ENCODE measurements at regions not wholly inside any gene's neighbourhood (a gene's known extent, or its start where the extent isn't known, plus 50 kb on each side); places are given as distances from the start of the nearest gene placed in this dataset.

GRCh38 chr5:171535162-171535561, 115.7 kb downstream of the FGF18 start:
- no peak for ATAC-seq (ENCODE audit: insufficient number of reproducible peaks, low FRiP score, low read depth)
- Histone ChIP-seq H3K4me3 (no peak overlapping the region), H3K4me1 (ENCODE audit: control insufficient read depth in 1 of 2, low read depth in 2 of 2) (no peaks in the 10 kb centered on the region), H3K36me3 (no peaks in the 10 kb centered on the region), H3K27ac (no peak overlapping the region), H3K9me3 (no peaks in the 10 kb centered on the region), H3K27me3 (replicated peaks; ENCODE audit: insufficient read depth) (no peaks in the 10 kb centered on the region)
- no peak for DNase-seq (ENCODE audit: low spot score)
- no peak for TF ChIP-seq CTCF (IDR thresholded peaks at IDR 0.05)

- no peaks in the 10 kb centered on the region for H3K27me3 ChIP-seq (replicated peaks; ENCODE audit: insufficient read depth)
- no peak overlapping the region for H3K4me3 ChIP-seq
- no peak for TF ChIP-seq CTCF (IDR thresholded peaks at IDR 0.05)
- no peak overlapping the region for H3K27ac ChIP-seq
- DNase-seq (ENCODE audit: low spot score) (no peak), ATAC-seq (ENCODE audit: insufficient number of reproducible peaks, low FRiP score, low read depth) (no peak)
- no peaks in the 10 kb centered on the region for H3K9me3 ChIP-seq
- H3K4me1 ChIP-seq (ENCODE audit: control insufficient read depth in 1 of 2, low read depth in 2 of 2), result no peaks in the 10 kb centered on the region
- H3K36me3 ChIP-seq, result no peaks in the 10 kb centered on the region
Measured at GRCh38 chr5:171537070-171537849, 117.8 kb downstream of the FGF18 start.

- TF ChIP-seq CTCF (IDR thresholded peaks at IDR 0.05), result no peak
- DNase-seq (ENCODE audit: low spot score), result no peak
- ATAC-seq (ENCODE audit: insufficient number of reproducible peaks, low FRiP score, low read depth), result no peak
- no peaks in the 10 kb centered on the region for H3K9me3 ChIP-seq
- no peak overlapping the region for H3K4me3 ChIP-seq
- no peaks in the 10 kb centered on the region for H3K27me3 ChIP-seq (replicated peaks; ENCODE audit: insufficient read depth)
- no peak overlapping the region for H3K27ac ChIP-seq
- no peaks in the 10 kb centered on the region for H3K4me1 ChIP-seq (ENCODE audit: control insufficient read depth in 1 of 2, low read depth in 2 of 2)
- no peaks in the 10 kb centered on the region for H3K36me3 ChIP-seq
Measured at GRCh38 chr5:171537923-171538537, 118.6 kb downstream of the FGF18 start.

GRCh38 chr5:171538681-171539080, 119.2 kb downstream of the FGF18 start:
- no peak overlapping the region for H3K4me3 ChIP-seq
- ATAC-seq (ENCODE audit: insufficient number of reproducible peaks, low FRiP score, low read depth) (no peak), DNase-seq (ENCODE audit: low spot score) (no peak)
- no peaks in the 10 kb centered on the region for H3K4me1 ChIP-seq (ENCODE audit: control insufficient read depth in 1 of 2, low read depth in 2 of 2)
- TF ChIP-seq CTCF (IDR thresholded peaks at IDR 0.05), result no peak
- H3K36me3 ChIP-seq, result no peaks in the 10 kb centered on the region
- H3K9me3 ChIP-seq, result no peaks in the 10 kb centered on the region
- no peak overlapping the region for H3K27ac ChIP-seq
- no peaks in the 10 kb centered on the region for H3K27me3 ChIP-seq (replicated peaks; ENCODE audit: insufficient read depth)

GRCh38 chr5:171540865-171541264, 121.4 kb downstream of the FGF18 start:
- Histone ChIP-seq H3K27me3 (replicated peaks; ENCODE audit: insufficient read depth) (no peaks in the 10 kb centered on the region), H3K9me3 (no peaks in the 10 kb centered on the region), H3K4me1 (ENCODE audit: control insufficient read depth in 1 of 2, low read depth in 2 of 2) (no peaks in the 10 kb centered on the region), H3K36me3 (no peaks in the 10 kb centered on the region), H3K27ac (no peak overlapping the region), H3K4me3 (no peak overlapping the region)
- ATAC-seq (ENCODE audit: insufficient number of reproducible peaks, low FRiP score, low read depth), result no peak
- no peak for DNase-seq (ENCODE audit: low spot score)
- no peak for TF ChIP-seq CTCF (IDR thresholded peaks at IDR 0.05)

Data from thoracic aorta (tissue), 2 donors.